IMR-90 (cell line): ENCODE measurements at regions not wholly inside any gene's neighbourhood (a gene's known extent, or its start where the extent isn't known, plus 50 kb on each side); places are given as distances from the start of the nearest gene placed in this dataset.

Experiments used
- ATAC-seq: fragments of 200-7000 bp; cut with Tn5 transposase; 2 replicates; pipeline ENCODE4 v1.9.1; 2020; ENCODE audit warnings: low read depth, mild to moderate bottlenecking, moderate library complexity
- BruUV-seq: library from RNA; stranded (reverse); fragments of 400-500 nt; replicated peaks from 2 replicates; lab custom pipeline; 2021; lab: Mats Ljungman, UMichigan
- CTCF ChIA-PET: fragments of 300-600 bp; formaldehyde crosslinking; extraction: SDS; loops from one replicate; lab custom pipeline; 2021; ENCODE audit warnings: antibody characterized with exemption; lab: Yijun Ruan, JAX
- POLR2A ChIA-PET: fragments of 300-600 bp; sonication (Branson Sonifier 250); formaldehyde crosslinking; loops from one replicate; lab custom pipeline; 2022; ENCODE audit warnings: antibody characterized with exemption; ENCODE audit not compliant: unreplicated experiment; lab: Charles Lee
- DNase-seq: peaks from one replicate; pipeline ENCODE4 v3.0.0; 2013
- H2AFZ ChIP-seq: replicated peaks from 2 replicates; pipeline ENCODE3; 2013; ENCODE audit warnings: low read length, mild to moderate bottlenecking; ENCODE audit not compliant: poor library complexity
- H2AK5ac ChIP-seq: 2 replicates; pipeline ENCODE4 v1.6.1; 2013; ENCODE audit warnings: low read depth, low read length, inconsistent platforms
- H2AK9ac ChIP-seq: replicated peaks from 2 replicates; pipeline ENCODE3; 2013; ENCODE audit warnings: mild to moderate bottlenecking, low read depth, low read length, moderate library complexity; ENCODE audit not compliant: poor library complexity
- H2BK120ac ChIP-seq: 2 replicates; pipeline ENCODE4 v1.6.1; 2013; ENCODE audit warnings: low read depth, low read length, inconsistent platforms
- H2BK15ac ChIP-seq: 3 replicates; pipeline ENCODE4 v1.6.1; 2013; ENCODE audit warnings: low read depth, low read length, inconsistent platforms
- H2BK20ac ChIP-seq: 2 replicates; pipeline ENCODE4 v1.6.1; 2013; ENCODE audit warnings: low read depth, mild to moderate bottlenecking, inconsistent platforms, low read length, moderate library complexity
- H2BK5ac ChIP-seq: 2 replicates; pipeline ENCODE4 v1.6.1; 2013; ENCODE audit warnings: mild to moderate bottlenecking, low read depth, low read length, inconsistent platforms; ENCODE audit not compliant: poor library complexity, severe bottlenecking
- H3K14ac ChIP-seq: replicated peaks from 2 replicates; pipeline ENCODE4 v1.6.1; 2013; ENCODE audit warnings: low read depth, low read length, inconsistent platforms
- H3K18ac ChIP-seq: 2 replicates; pipeline ENCODE4 v1.6.1; 2013; ENCODE audit warnings: low read depth, low read length, control low read depth
- H3K23ac ChIP-seq: 2 replicates; pipeline ENCODE4 v1.6.1; 2013; ENCODE audit warnings: low read depth, low read length, inconsistent platforms
- H3K27ac ChIP-seq: 2 replicates; pipeline ENCODE4 v1.5.1; 2013; ENCODE audit warnings: mild to moderate bottlenecking, control low read depth, low read length; ENCODE audit not compliant: insufficient read depth
- H3K27me3 ChIP-seq: 2 replicates; pipeline ENCODE4 v1.6.1; 2013; ENCODE audit warnings: low read length; ENCODE audit not compliant: control insufficient read depth, insufficient read depth
- H3K36me3 ChIP-seq: 2 replicates; pipeline ENCODE4 v1.6.1; 2013; ENCODE audit warnings: low read length, mixed read lengths; ENCODE audit not compliant: control insufficient read depth, insufficient read depth
- H3K4ac ChIP-seq: 2 replicates; pipeline ENCODE4 v1.6.1; 2013; ENCODE audit warnings: low read depth, low read length, inconsistent platforms
- H3K4me1 ChIP-seq: 2 replicates; pipeline ENCODE4 v1.6.1; 2013; ENCODE audit warnings: low read length, mixed read lengths; ENCODE audit not compliant: control insufficient read depth, insufficient read depth
- H3K4me2 ChIP-seq: 2 replicates; pipeline ENCODE4 v1.6.1; 2013; ENCODE audit warnings: low read depth, mild to moderate bottlenecking, control low read depth, low read length, moderate library complexity
- H3K4me3 ChIP-seq: 2 replicates; pipeline ENCODE4 v1.5.1; 2013; ENCODE audit warnings: low read depth, mild to moderate bottlenecking, control low read depth, low read length, moderate library complexity; ENCODE audit not compliant: insufficient read depth
- H3K56ac ChIP-seq: 2 replicates; pipeline ENCODE4 v1.6.1; 2013; ENCODE audit warnings: low read length, inconsistent platforms; ENCODE audit not compliant: insufficient read depth; ENCODE audit errors: extremely low read depth
- H3K79me1 ChIP-seq, 2 experiments: 2 replicates each; pipeline ENCODE4 v1.6.1; 2013; ENCODE audit warnings: low read length in 2 of 2, inconsistent platforms in 1 of 2, low read depth in 1 of 2
- H3K9ac ChIP-seq: 2 replicates; pipeline ENCODE4 v1.6.1; 2013; ENCODE audit warnings: low read depth, low read length, control low read depth
- H3K9me1 ChIP-seq: 2 replicates; pipeline ENCODE4 v1.6.1; 2013; ENCODE audit warnings: low read length, inconsistent platforms; ENCODE audit not compliant: insufficient read depth
- H3K9me3 ChIP-seq: 2 replicates; pipeline ENCODE4 v1.6.1; 2013; ENCODE audit warnings: low read length; ENCODE audit not compliant: control insufficient read depth, insufficient read depth
- H4K20me1 ChIP-seq: 2 replicates; pipeline ENCODE4 v1.6.1; 2013; ENCODE audit warnings: low read length, inconsistent platforms; ENCODE audit not compliant: insufficient read depth
- H4K5ac ChIP-seq: 2 replicates; pipeline ENCODE4 v1.6.1; 2013; ENCODE audit warnings: mild to moderate bottlenecking, low read depth, low read length, control low read depth
- H4K8ac ChIP-seq, 2 experiments: 2 replicates each; pipeline ENCODE4 v1.6.1; 2013; ENCODE audit warnings: low read depth in 2 of 2, low read length in 2 of 2, control low read depth in 1 of 2, inconsistent platforms in 1 of 2
- H4K91ac ChIP-seq: 2 replicates; pipeline ENCODE4 v1.6.1; 2013; ENCODE audit warnings: low read depth, low read length, inconsistent platforms; ENCODE audit not compliant: insufficient read depth
- BHLHE40 ChIP-seq: fragments of 150-350 bp; IDR thresholded peaks from 2 replicates; pipeline ENCODE4 v1.6.1; 2016; ENCODE audit warnings: mild to moderate bottlenecking, low read depth, low read length
- CTCF ChIP-seq: conservative IDR thresholded peaks from 2 replicates; pipeline ENCODE4 v1.5.1; 2012; ENCODE audit warnings: mild to moderate bottlenecking, low read depth, low read length, improper control_type of control experiment
- ELK1 ChIP-seq: fragments of 150-350 bp; IDR thresholded peaks from 2 replicates; pipeline ENCODE4 v1.6.1; 2016; ENCODE audit warnings: low read depth, mild to moderate bottlenecking, low read length, moderate library complexity, borderline replicate concordance
- MAZ ChIP-seq: IDR thresholded peaks from 2 replicates; pipeline ENCODE4 v1.6.1; 2012; ENCODE audit warnings: low read depth, mild to moderate bottlenecking, low read length, improper control_type of control experiment, moderate library complexity, borderline replicate concordance
- MXI1 ChIP-seq: IDR thresholded peaks from 2 replicates; pipeline ENCODE4 v1.6.1; 2012; ENCODE audit warnings: low read depth, mild to moderate bottlenecking, low read length, moderate library complexity, borderline replicate concordance
- NFE2L2 ChIP-seq: fragments of 150-350 bp; IDR thresholded peaks from 2 replicates; pipeline ENCODE4 v1.6.1; 2016; ENCODE audit warnings: low read depth, mild to moderate bottlenecking, low read length
- POLR2A ChIP-seq: IDR thresholded peaks from 2 replicates; pipeline ENCODE4 v1.6.1; 2012; ENCODE audit warnings: mild to moderate bottlenecking, low read depth, low read length
- RAD21 ChIP-seq: IDR thresholded peaks from 2 replicates; pipeline ENCODE4 v1.6.1; 2012; ENCODE audit warnings: low read length, improper control_type of control experiment
- RCOR1 ChIP-seq: IDR thresholded peaks from 2 replicates; pipeline ENCODE4 v1.6.1; 2012; ENCODE audit warnings: mild to moderate bottlenecking, low read length, improper control_type of control experiment; ENCODE audit not compliant: insufficient replicate concordance
- SMC3 ChIP-seq: fragments of 150-350 bp; IDR thresholded peaks from 2 replicates; pipeline ENCODE4 v1.6.1; 2016; ENCODE audit warnings: low read depth, mild to moderate bottlenecking, antibody characterized with exemption, low read length, moderate library complexity
- WGBS, 2 experiments: methylation state at CpG; one replicate each; pipeline versions ENCODE4 v1.1.5 to v1.1.7; 2013; ENCODE audit warnings: missing lambda C conversion rate in 2 of 2; ENCODE audit not compliant: insufficient read length in 1 of 2; ENCODE audit errors: extremely low coverage in 2 of 2; 5-methylcytosine and 5-hydroxymethylcytosine counted together
- dilution Hi-C: fragments of 300-500 bp; cut with HindIII; formaldehyde crosslinking; loops from one replicate; pipeline ENCODE4 v1.14.3; 2018; ENCODE audit warnings: low sequenced_read_pairs; ENCODE audit not compliant: unreplicated experiment
- in situ Hi-C: fragments of 300-500 bp; cut with MboI; formaldehyde crosslinking; loops from 3 replicates; pipeline ENCODE4 v1.14.3; 2019; ENCODE audit warnings: low sequenced_read_pairs, inconsistent platforms, mixed read lengths
- intact Hi-C: fragments of 100-400 bp; cut with micrococcal nuclease; formaldehyde crosslinking; loops from 2 replicates; pipeline ENCODE4 v1.10.0; 2022

GRCh38 chr6:97771372-97771771 is 488.4 kb upstream of the MMS22L start:
- H3K9ac ChIP-seq = no peak overlapping the region
- H4K20me1 ChIP-seq = no peaks in the 10 kb centered on the region
- intact Hi-C loops = no loop called here
- CTCF ChIA-PET = no interaction called here
- H2AK5ac ChIP-seq = no peak overlapping the region
- H3K18ac ChIP-seq = no peak overlapping the region
- no peak overlapping the region for H3K27ac ChIP-seq
- no peak overlapping the region for H4K91ac ChIP-seq
- H3K9me1 ChIP-seq = no peaks in the 10 kb centered on the region
- no peak overlapping the region for H2BK5ac ChIP-seq
- no peak overlapping the region for H2BK20ac ChIP-seq
- dilution Hi-C loops = no loop called here
- H3K36me3 ChIP-seq = no peaks in the 10 kb centered on the region
- DNase-seq (no peak), ATAC-seq (no peak)
- in situ Hi-C loops = no loop called here
- TF ChIP-seq ELK1 (no peak), SMC3 (no peak), RCOR1 (no peak), MXI1 (no peak), BHLHE40 (no peak), NFE2L2 (no peak), RAD21 (no peak), POLR2A (no peak), MAZ (no peak), CTCF (no peak)
- POLR2A ChIA-PET = no interaction called here
- no peak overlapping the region for H3K23ac ChIP-seq
- H3K56ac ChIP-seq = no peak overlapping the region
- H3K14ac ChIP-seq = no peak overlapping the region
- H3K4me2 ChIP-seq = no peak overlapping the region
- no TSS peak for BruUV-seq
- H2AK9ac ChIP-seq = no peak overlapping the region
- no peaks in the 10 kb centered on the region for H3K27me3 ChIP-seq
- no peak overlapping the region for H3K4ac ChIP-seq
- no peaks in the 10 kb centered on the region for H3K79me1 ChIP-seq
- no peak overlapping the region for H4K8ac ChIP-seq
- H4K5ac ChIP-seq = no peak overlapping the region
- no peaks in the 10 kb centered on the region for H3K4me1 ChIP-seq
- no peak overlapping the region for H3K4me3 ChIP-seq
- no peak overlapping the region for H2AFZ ChIP-seq
- no peak overlapping the region for H2BK120ac ChIP-seq
- no peaks in the 10 kb centered on the region for H3K9me3 ChIP-seq
- H2BK15ac ChIP-seq = no peak overlapping the region
- WGBS, 2 experiments = no CpG with 5 or more reads among the region's 2 CpGs
